ENCODE measurements at regions not wholly inside any gene's neighbourhood (a gene's known extent, or its start where the extent isn't known, plus 50 kb on each side); places are given as distances from the start of the nearest gene placed in this dataset.

DNA sequence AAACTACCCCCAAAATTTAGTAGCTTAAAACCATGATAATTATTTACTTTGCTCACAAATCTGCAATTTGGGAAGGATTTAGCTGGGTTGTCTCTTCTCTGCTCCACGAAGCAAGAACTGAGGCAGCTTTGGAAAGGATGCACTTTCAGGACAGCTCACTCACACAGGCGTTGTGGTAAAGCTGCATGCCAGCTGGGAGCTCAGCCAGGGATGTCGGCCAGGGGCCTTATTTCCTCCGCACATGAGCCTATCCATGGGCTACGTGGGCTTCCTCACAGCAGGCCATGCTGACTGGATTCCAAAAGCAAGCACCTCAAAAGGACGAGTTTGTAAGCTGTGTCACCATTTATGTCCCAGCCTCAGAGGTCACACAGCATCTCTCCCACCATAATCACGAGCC lies 301.3 kb upstream of the IGF1R start:
- DNase-seq (ENCODE audit: low read depth, low spot score) (no peak), ATAC-seq (no peak)
- no TSS peak for BruUV-seq (replicated peaks)
- H3K4me3 ChIP-seq (replicated peaks in 1 of 2; ENCODE audit: low read depth in 1 of 2, low read length in 2 of 2), result no peak overlapping the region
- intact Hi-C loops (cut with micrococcal nuclease), result no loop called here
- TF ChIP-seq, protein P1, sequence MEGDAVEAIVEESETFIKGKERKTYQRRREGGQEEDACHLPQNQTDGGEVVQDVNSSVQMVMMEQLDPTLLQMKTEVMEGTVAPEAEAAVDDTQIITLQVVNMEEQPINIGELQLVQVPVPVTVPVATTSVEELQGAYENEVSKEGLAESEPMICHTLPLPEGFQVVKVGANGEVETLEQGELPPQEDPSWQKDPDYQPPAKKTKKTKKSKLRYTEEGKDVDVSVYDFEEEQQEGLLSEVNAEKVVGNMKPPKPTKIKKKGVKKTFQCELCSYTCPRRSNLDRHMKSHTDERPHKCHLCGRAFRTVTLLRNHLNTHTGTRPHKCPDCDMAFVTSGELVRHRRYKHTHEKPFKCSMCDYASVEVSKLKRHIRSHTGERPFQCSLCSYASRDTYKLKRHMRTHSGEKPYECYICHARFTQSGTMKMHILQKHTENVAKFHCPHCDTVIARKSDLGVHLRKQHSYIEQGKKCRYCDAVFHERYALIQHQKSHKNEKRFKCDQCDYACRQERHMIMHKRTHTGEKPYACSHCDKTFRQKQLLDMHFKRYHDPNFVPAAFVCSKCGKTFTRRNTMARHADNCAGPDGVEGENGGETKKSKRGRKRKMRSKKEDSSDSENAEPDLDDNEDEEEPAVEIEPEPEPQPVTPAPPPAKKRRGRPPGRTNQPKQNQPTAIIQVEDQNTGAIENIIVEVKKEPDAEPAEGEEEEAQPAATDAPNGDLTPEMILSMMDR (IDR thresholded peaks at IDR 0.05 in 2 of 3, conservative IDR thresholded peaks at IDR 0.05 in 1 of 3; ENCODE audit: borderline replicate concordance in 1 of 3, insufficient read depth in 1 of 3, low read depth in 2 of 3, low read length in 2 of 3), result no peak
- TF ChIP-seq JUND (IDR thresholded peaks at IDR 0.05), result no peak
- no peak for TF ChIP-seq SIN3A (IDR thresholded peaks at IDR 0.05; ENCODE audit: low read depth)
- TF ChIP-seq, protein P2, sequence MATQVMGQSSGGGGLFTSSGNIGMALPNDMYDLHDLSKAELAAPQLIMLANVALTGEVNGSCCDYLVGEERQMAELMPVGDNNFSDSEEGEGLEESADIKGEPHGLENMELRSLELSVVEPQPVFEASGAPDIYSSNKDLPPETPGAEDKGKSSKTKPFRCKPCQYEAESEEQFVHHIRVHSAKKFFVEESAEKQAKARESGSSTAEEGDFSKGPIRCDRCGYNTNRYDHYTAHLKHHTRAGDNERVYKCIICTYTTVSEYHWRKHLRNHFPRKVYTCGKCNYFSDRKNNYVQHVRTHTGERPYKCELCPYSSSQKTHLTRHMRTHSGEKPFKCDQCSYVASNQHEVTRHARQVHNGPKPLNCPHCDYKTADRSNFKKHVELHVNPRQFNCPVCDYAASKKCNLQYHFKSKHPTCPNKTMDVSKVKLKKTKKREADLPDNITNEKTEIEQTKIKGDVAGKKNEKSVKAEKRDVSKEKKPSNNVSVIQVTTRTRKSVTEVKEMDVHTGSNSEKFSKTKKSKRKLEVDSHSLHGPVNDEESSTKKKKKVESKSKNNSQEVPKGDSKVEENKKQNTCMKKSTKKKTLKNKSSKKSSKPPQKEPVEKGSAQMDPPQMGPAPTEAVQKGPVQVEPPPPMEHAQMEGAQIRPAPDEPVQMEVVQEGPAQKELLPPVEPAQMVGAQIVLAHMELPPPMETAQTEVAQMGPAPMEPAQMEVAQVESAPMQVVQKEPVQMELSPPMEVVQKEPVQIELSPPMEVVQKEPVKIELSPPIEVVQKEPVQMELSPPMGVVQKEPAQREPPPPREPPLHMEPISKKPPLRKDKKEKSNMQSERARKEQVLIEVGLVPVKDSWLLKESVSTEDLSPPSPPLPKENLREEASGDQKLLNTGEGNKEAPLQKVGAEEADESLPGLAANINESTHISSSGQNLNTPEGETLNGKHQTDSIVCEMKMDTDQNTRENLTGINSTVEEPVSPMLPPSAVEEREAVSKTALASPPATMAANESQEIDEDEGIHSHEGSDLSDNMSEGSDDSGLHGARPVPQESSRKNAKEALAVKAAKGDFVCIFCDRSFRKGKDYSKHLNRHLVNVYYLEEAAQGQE (IDR thresholded peaks at IDR 0.05; ENCODE audit: low read depth), result no peak
- no peak for TF ChIP-seq TCF7L2 (IDR thresholded peaks at IDR 0.05; ENCODE audit: borderline replicate concordance, extremely low read depth, insufficient read depth, insufficient read length)
- no peak for TF ChIP-seq EGR1 (IDR thresholded peaks at IDR 0.05; ENCODE audit: low read depth)
- TF ChIP-seq CEBPB (IDR thresholded peaks at IDR 0.05; ENCODE audit: low read depth), result no peak
- TF ChIP-seq, protein P3, sequence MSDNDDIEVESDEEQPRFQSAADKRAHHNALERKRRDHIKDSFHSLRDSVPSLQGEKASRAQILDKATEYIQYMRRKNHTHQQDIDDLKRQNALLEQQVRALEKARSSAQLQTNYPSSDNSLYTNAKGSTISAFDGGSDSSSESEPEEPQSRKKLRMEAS (IDR thresholded peaks at IDR 0.05), result no peak
- H3K36me3 ChIP-seq (ENCODE audit: control insufficient read depth in 1 of 2, insufficient read depth in 2 of 2, low read length in 2 of 2), result no peaks in the 10 kb centered on the region
- POLR2A ChIA-PET, result no interaction called here
- H3K4me1 ChIP-seq (ENCODE audit: control insufficient read depth in 1 of 2, insufficient read depth in 2 of 2, low read length in 2 of 2), result no peaks in the 10 kb centered on the region
- no peaks in the 10 kb centered on the region for H3K9me2 ChIP-seq (ENCODE audit: insufficient read depth)
- no peak overlapping the region for H3K27ac ChIP-seq (ENCODE audit: low read depth, low read length)
- H3K4me2 ChIP-seq (ENCODE audit: low read length), result no peak overlapping the region
- H3K79me2 ChIP-seq (ENCODE audit: insufficient read depth, low read length), result no peaks in the 10 kb centered on the region
- H3K9me3 ChIP-seq (ENCODE audit: control insufficient read depth in 1 of 2, insufficient read depth in 1 of 2, low read depth in 1 of 2, low read length in 2 of 2), result no peaks in the 10 kb centered on the region
- CTCF ChIA-PET, result no interaction called here
- no peaks in the 10 kb centered on the region for H4K20me1 ChIP-seq (ENCODE audit: insufficient read depth)
- RAD21 ChIA-PET (ENCODE audit: low non-redundant PET in 1 of 2, low total read pairs in 2 of 2, uncharacterized antibody in 2 of 2, unreplicated experiment in 2 of 2), result no interaction called here
- H2AFZ ChIP-seq (ENCODE audit: low read depth, low read length, poor library complexity, severe bottlenecking), result no peak overlapping the region
- peaks cover 6% of the 10 kb centered on the region; the same call in 1 of the 2 replicates for H3K27me3 ChIP-seq (ENCODE audit: insufficient read depth, low read length)
- no peak overlapping the region for H3K9ac ChIP-seq (ENCODE audit: low read length)
